SK-N-SH (cell line): ENCODE measurements at regions not wholly inside any gene's neighbourhood (a gene's known extent, or its start where the extent isn't known, plus 50 kb on each side); places are given as distances from the start of the nearest gene placed in this dataset.
A peak's percentile ranks its signal among the peaks of the same experiment; 100 is the strongest.

Experiments
- CTCF ChIA-PET: fragments of 300-600, 350-600 bp; formaldehyde crosslinking; extraction: SDS; loops from one replicate; lab custom pipeline; 2021; lab: Yijun Ruan, JAX
- POLR2A ChIA-PET: fragments of 350-600 bp; sonication (Branson Sonifier 250); formaldehyde crosslinking; extraction: SDS; loops from one replicate; lab custom pipeline; 2020; ENCODE audit warnings: antibody characterized with exemption, inconsistent platforms; lab: Yijun Ruan, JAX
- DNase-seq: peaks from one replicate; pipeline ENCODE4 v3.0.0; 2012
- H2AFZ ChIP-seq: fragments of 200-600 bp; sonication (generic); 2 replicates; pipeline ENCODE4 v1.8.1; 2016; ENCODE audit warnings: antibody characterized with exemption, mild to moderate bottlenecking, low read depth
- H3F3A ChIP-seq: fragments of 200-600 bp; sonication (generic); replicated peaks from 2 replicates; pipeline ENCODE3; 2016; ENCODE audit warnings: antibody characterized with exemption, mild to moderate bottlenecking; ENCODE audit not compliant: insufficient read depth
- H3K27ac ChIP-seq, 2 experiments: fragments of 200-500 bp in 1 of 2; fragments of 200-600 bp in 1 of 2; sonication (Bioruptor generic) in 1 of 2; sonication (generic), shearing (Covaris generic) in 1 of 2; 2 replicates each; pipeline versions ENCODE4 v1.5.1 to v1.6.1; 2014 to 2016; ENCODE audit warnings: low read depth in 2 of 2, inconsistent platforms in 1 of 2, low read length in 1 of 2, mild to moderate bottlenecking in 1 of 2, mixed read lengths in 1 of 2
- H3K27me3 ChIP-seq: fragments of 200-600 bp; sonication (generic), shearing (Covaris generic); 2 replicates; pipeline ENCODE4 v1.6.1; 2016; ENCODE audit warnings: mixed run types; ENCODE audit not compliant: insufficient read depth
- H3K36me3 ChIP-seq, 2 experiments: fragments of 200-500 bp in 1 of 2; fragments of 200-600 bp in 1 of 2; sonication (Bioruptor generic) in 1 of 2; sonication (generic) in 1 of 2; replicated peaks in 1 of 2; 2 replicates each; pipeline versions ENCODE3 to v1.5.1; 2014 to 2016; ENCODE audit warnings: low read length in 1 of 2, mild to moderate bottlenecking in 1 of 2; ENCODE audit not compliant: insufficient read depth in 2 of 2, control insufficient read depth in 1 of 2
- H3K4me1 ChIP-seq, 2 experiments: fragments of 200-500 bp in 1 of 2; fragments of 200-600 bp in 1 of 2; sonication (Bioruptor generic) in 1 of 2; sonication (generic), shearing (Covaris generic) in 1 of 2; 2 replicates each; pipeline versions ENCODE4 v1.5.1 to v1.6.1; 2014 to 2016; ENCODE audit warnings: low read depth in 1 of 2, low read length in 1 of 2, mixed run types in 1 of 2; ENCODE audit not compliant: insufficient read depth in 2 of 2, control insufficient read depth in 1 of 2
- H3K4me2 ChIP-seq: fragments of 200-600 bp; sonication (generic), shearing (Covaris generic); 2 replicates; pipeline ENCODE4 v1.6.1; 2017; ENCODE audit warnings: mixed run types
- H3K4me3 ChIP-seq, 2 experiments: fragments of 200-500 bp in 1 of 2; fragments of 200-600 bp in 1 of 2; sonication (Bioruptor generic) in 1 of 2; sonication (generic), shearing (Covaris generic) in 1 of 2; 2 replicates each; pipeline versions ENCODE4 v1.5.1 to v1.8.1; 2014 to 2016; ENCODE audit warnings: low read depth in 2 of 2, inconsistent platforms in 1 of 2, low read length in 1 of 2, mild to moderate bottlenecking in 1 of 2, mixed read lengths in 1 of 2, moderate library complexity in 1 of 2
- H3K79me2 ChIP-seq: fragments of 200-600 bp; sonication (generic); 2 replicates; pipeline ENCODE4 v1.8.1; 2017; ENCODE audit warnings: mild to moderate bottlenecking; ENCODE audit not compliant: insufficient read depth
- H3K9ac ChIP-seq: fragments of 200-600 bp; sonication (generic); 2 replicates; pipeline ENCODE4 v1.6.1; 2017; ENCODE audit warnings: mixed run types
- H3K9me2 ChIP-seq: fragments of 200-600 bp; sonication (generic); 2 replicates; pipeline ENCODE4 v1.6.1; 2017; ENCODE audit warnings: mixed run types
- H3K9me3 ChIP-seq: fragments of 200-600 bp; sonication (generic); 2 replicates; pipeline ENCODE4 v1.6.1; 2017; ENCODE audit warnings: mixed run types, mild to moderate bottlenecking, moderate library complexity
- H4K20me1 ChIP-seq: fragments of 200-600 bp; sonication (generic); 2 replicates; pipeline ENCODE4 v1.6.1; 2017; ENCODE audit warnings: mild to moderate bottlenecking, mixed run types; ENCODE audit not compliant: insufficient read depth
- CHD2 ChIP-seq: fragments of 150-350 bp; IDR thresholded peaks from 2 replicates; pipeline ENCODE4 v1.6.1; 2018; ENCODE audit warnings: low read length; ENCODE audit not compliant: partially characterized antibody
- CTCF ChIP-seq: fragments of 200-600 bp; sonication (generic); IDR thresholded peaks from 2 replicates; pipeline ENCODE4 v1.6.1; 2017; ENCODE audit warnings: antibody characterized with exemption, mild to moderate bottlenecking, moderate library complexity
- ELF1 ChIP-seq: IDR thresholded peaks from 2 replicates; pipeline ENCODE4 v1.4.0; 2012
- EP300 ChIP-seq, 2 experiments: IDR thresholded peaks; 2 replicates each; pipeline versions ENCODE4 v1.4.0 to v1.6.1; 2012; ENCODE audit warnings: borderline replicate concordance in 1 of 2, low read depth in 1 of 2, low read length in 1 of 2
- FOSL2 ChIP-seq: IDR thresholded peaks from 2 replicates; pipeline ENCODE4 v1.4.0; 2012; ENCODE audit warnings: low read depth, mild to moderate bottlenecking, moderate library complexity, borderline replicate concordance
- GABPA ChIP-seq: IDR thresholded peaks from 2 replicates; pipeline ENCODE4 v1.4.0; 2012; ENCODE audit warnings: low read depth, mild to moderate bottlenecking
- GATA2 ChIP-seq: sonication (generic); formaldehyde crosslinking; IDR thresholded peaks from 2 replicates; pipeline ENCODE4 v1.5.0; 2020; ENCODE audit warnings: mild to moderate bottlenecking, missing genetic modification reagents
- IRF3 ChIP-seq: fragments of 150-350 bp; IDR thresholded peaks from 2 replicates; pipeline ENCODE4 v1.6.1; 2016; ENCODE audit warnings: mild to moderate bottlenecking, low read depth, low read length
- MAX ChIP-seq: IDR thresholded peaks from 2 replicates; pipeline ENCODE4 v1.4.0; 2012; ENCODE audit warnings: low read depth
- MEF2A ChIP-seq: IDR thresholded peaks from 2 replicates; pipeline ENCODE4 v1.4.0; 2012; ENCODE audit warnings: low read depth, borderline replicate concordance
- MXI1 ChIP-seq: IDR thresholded peaks from 2 replicates; pipeline ENCODE4 v1.6.1; 2012; ENCODE audit warnings: mild to moderate bottlenecking, low read depth, low read length, improper control_type of control experiment
- NFIC ChIP-seq: IDR thresholded peaks from 2 replicates; pipeline ENCODE4 v1.4.0; 2012; ENCODE audit warnings: borderline replicate concordance
- POLR2AphosphoS5 ChIP-seq: IDR thresholded peaks from 2 replicates; pipeline ENCODE4 v1.6.1; 2012; ENCODE audit warnings: low read depth, low read length
- RAD21 ChIP-seq: IDR thresholded peaks from 2 replicates; pipeline ENCODE4 v1.6.1; 2012; ENCODE audit warnings: mild to moderate bottlenecking, low read length
- RCOR1 ChIP-seq: fragments of 150-350 bp; IDR thresholded peaks from 2 replicates; pipeline ENCODE4 v1.6.1; 2017; ENCODE audit warnings: antibody characterized with exemption, low read length
- REST ChIP-seq: IDR thresholded peaks from 2 replicates; pipeline ENCODE4 v1.6.1; 2012; ENCODE audit warnings: mild to moderate bottlenecking, low read depth, low read length, moderate library complexity
- RFX5 ChIP-seq: IDR thresholded peaks from 2 replicates; pipeline ENCODE4 v1.6.1; 2012; ENCODE audit warnings: mild to moderate bottlenecking, improper control_type of control experiment, low read length
- RXRA ChIP-seq: IDR thresholded peaks from 2 replicates; pipeline ENCODE4 v1.4.0; 2012; ENCODE audit warnings: low read depth, mild to moderate bottlenecking, borderline replicate concordance
- SIN3A ChIP-seq: IDR thresholded peaks from 2 replicates; pipeline ENCODE4 v1.6.1; 2012; ENCODE audit warnings: low read depth, mild to moderate bottlenecking, low read length, moderate library complexity, borderline replicate concordance
- TAF1 ChIP-seq: IDR thresholded peaks from 2 replicates; pipeline ENCODE4 v1.6.1; 2012; ENCODE audit warnings: low read depth, mild to moderate bottlenecking, low read length, moderate library complexity, borderline replicate concordance
- TCF12 ChIP-seq: IDR thresholded peaks from 2 replicates; pipeline ENCODE4 v1.4.0; 2012
- TEAD4 ChIP-seq: IDR thresholded peaks from 2 replicates; pipeline ENCODE4 v1.4.0; 2012; ENCODE audit warnings: mild to moderate bottlenecking, borderline replicate concordance; ENCODE audit not compliant: insufficient read depth
- USF1 ChIP-seq: IDR thresholded peaks from 2 replicates; pipeline ENCODE4 v1.4.0; 2012; ENCODE audit warnings: low read depth, borderline replicate concordance
- ZBTB33 ChIP-seq: IDR thresholded peaks from 2 replicates; pipeline ENCODE4 v1.4.0; 2012; ENCODE audit warnings: low read depth, borderline replicate concordance
- WGBS: methylation state at CpG from one replicate; pipeline ENCODE4 v1.1.6; 2017; ENCODE audit warnings: low lambda C conversion rate; 5-methylcytosine and 5-hydroxymethylcytosine counted together

GRCh38 chr1:24266398-24266941 is 52.7 kb upstream of the GRHL3 start (continued):
- TF ChIP-seq CTCF (peak; percentile 31; the same call in 1 of the 2 replicates), RXRA (no peak; the same call in 1 of the 2 replicates), USF1 (0 out of 2 replicates have a peak, but pooled peaks have one; percentile 43), POLR2AphosphoS5 (no peak), MAX (peak; percentile 22; the same call in 1 of the 2 replicates), GABPA (no peak), EP300 (IDR thresholded peaks at IDR 0.05; ENCODE audit: borderline replicate concordance in 1 of 2, low read depth in 1 of 2, low read length in 1 of 2) (no peak; a peak in 1 of 4 replicates), TCF12 (no peak; the same call in none of the 2 replicates), RAD21 (no peak), FOSL2 (peak; percentile 53; the same call in 1 of the 2 replicates), TEAD4 (peak; percentile 74), ELF1 (no peak), IRF3 (no peak), MEF2A (no peak), CHD2 (no peak), SIN3A (no peak), GATA2 (no peak)

- no peaks in the 10 kb centered on the region for H3K79me2 ChIP-seq
- no peak overlapping the region for H3K4me2 ChIP-seq
- H3K9ac ChIP-seq, result no peak overlapping the region
- ChIA-PET CTCF (interaction anchor here (0.7 kb wide), 1 partner anchor 13 kb away, joined by 3 read pairs; no protein-coding TSS in a partner anchor), POLR2A (no interaction called here)
- no peak overlapping the region for H3K27ac ChIP-seq
- H3K9me2 ChIP-seq, result no peaks in the 10 kb centered on the region
- H3K4me3 ChIP-seq, result no peak overlapping the region
- H3K36me3 ChIP-seq, result no peaks in the 10 kb centered on the region
- 81% methylated on average over 1 of the region's 1 CpG for WGBS
- no peaks in the 10 kb centered on the region for H3K9me3 ChIP-seq
- no peaks in the 10 kb centered on the region for H3F3A ChIP-seq
- H2AFZ ChIP-seq, result no peak overlapping the region
- no peaks in the 10 kb centered on the region for H3K27me3 ChIP-seq
- no peaks in the 10 kb centered on the region for H4K20me1 ChIP-seq
- H3K4me1 ChIP-seq, result peaks cover 0 to 5% of the 10 kb centered on the region in 2 experiments; a peak in 1 of 4 replicates
- no peak for DNase-seq
- no peak for TF ChIP-seq RCOR1
- TF ChIP-seq REST, result no peak
- no peak for TF ChIP-seq RFX5
- TF ChIP-seq TAF1, result no peak
- TF ChIP-seq RXRA, result no peak
- TF ChIP-seq NFIC, result no peak
- TF ChIP-seq SIN3A, result no peak
- no peak for TF ChIP-seq ZBTB33
- no peak for TF ChIP-seq MXI1
Measured at GRCh38 chr1:24263746-24264145, 55.4 kb upstream of the GRHL3 start.
